OCI-LY1 (cell line): ENCODE measurements at regions not wholly inside any gene's neighbourhood (a gene's known extent, or its start where the extent isn't known, plus 50 kb on each side); places are given as distances from the start of the nearest gene placed in this dataset.

Experiments used
- CTCF ChIP-seq: fragments of 200-600 bp; sonication (generic), shearing (Covaris generic); IDR thresholded peaks from 2 replicates; pipeline ENCODE4 v1.5.1; 2017; ENCODE audit warnings: mild to moderate bottlenecking, antibody characterized with exemption, low read length, moderate library complexity, mixed read lengths
- EZH2 ChIP-seq: fragments of 200-600 bp; sonication (generic), shearing (Covaris generic); IDR thresholded peaks from 2 replicates; pipeline ENCODE4 v1.8.0; 2017; ENCODE audit warnings: borderline replicate concordance, mixed run types, mild to moderate bottlenecking, antibody characterized with exemption, low read length, moderate library complexity, mixed read lengths

DNA sequence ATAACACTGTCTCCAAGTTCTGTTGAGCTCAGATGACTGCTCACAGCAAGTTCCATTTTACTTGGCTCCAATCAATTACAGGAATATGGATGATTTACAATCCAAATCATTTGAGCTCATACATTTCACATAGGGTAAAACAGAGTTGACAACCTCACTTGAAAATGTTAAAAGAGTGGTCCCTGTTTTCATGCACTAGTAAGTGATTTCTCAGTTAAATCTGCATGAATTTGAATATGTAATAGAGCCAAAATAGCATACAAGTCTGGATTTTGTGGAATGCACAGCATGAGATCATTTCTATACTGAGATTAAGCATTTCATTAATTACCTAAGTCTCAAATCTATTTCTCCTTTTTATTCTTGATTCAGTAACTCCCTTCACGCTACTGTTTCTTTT, 217.6 kb downstream of the SIM1 start:
- TF ChIP-seq CTCF (no peak), EZH2 (no peak)
